HG03039 (cell line): ENCODE measurements at regions not wholly inside any gene's neighbourhood (a gene's known extent, or its start where the extent isn't known, plus 50 kb on each side); places are given as distances from the start of the nearest gene placed in this dataset.

ENCODE experiments used
- ATAC-seq: cut with Tn5 transposase; IDR thresholded peaks from one replicate; pipeline ENCODE4 v1.9.1; 2021; ENCODE audit warnings: mild to moderate bottlenecking, moderate library complexity; ENCODE audit not compliant: unreplicated experiment

- no peak for ATAC-seq
Measured at GRCh38 chr5:3734632-3735031, 139.0 kb downstream of the IRX1 start.

GRCh38 chr5:3736466-3736865 lies 140.8 kb downstream of the IRX1 start:
- no peak for ATAC-seq

GRCh38 chr5:3736926-3737325 lies 141.3 kb downstream of the IRX1 start:
- ATAC-seq: no peak

- no peak for ATAC-seq
Measured at GRCh38 chr5:3738919-3739318, 143.3 kb downstream of the IRX1 start.

- no peak for ATAC-seq
Measured at GRCh38 chr5:3740546-3741373, 145.1 kb downstream of the IRX1 start.

GRCh38 chr5:3741374-3741770 lies 145.7 kb downstream of the IRX1 start:
- ATAC-seq: no peak

GRCh38 chr5:3742750-3743149 lies 147.1 kb downstream of the IRX1 start:
- no peak for ATAC-seq

- no peak for ATAC-seq
Measured at GRCh38 chr5:3751846-3752245, 156.2 kb downstream of the IRX1 start.

GRCh38 chr5:3778000-3778550 lies 182.4 kb downstream of the IRX1 start:
- no peak for ATAC-seq

- no peak for ATAC-seq
Measured at GRCh38 chr5:3778945-3779344, 183.3 kb downstream of the IRX1 start.

- ATAC-seq: no peak
Measured at GRCh38 chr5:3780278-3780677, 184.6 kb downstream of the IRX1 start.

- no peak for ATAC-seq
Measured at GRCh38 chr5:3780907-3781306, 185.3 kb downstream of the IRX1 start.

GRCh38 chr5:3784854-3785253 lies 189.2 kb downstream of the IRX1 start:
- no peak for ATAC-seq

- no peak for ATAC-seq
Measured at GRCh38 chr5:3786165-3786564, 190.5 kb downstream of the IRX1 start.

GRCh38 chr5:3786891-3787430 lies 191.3 kb downstream of the IRX1 start:
- ATAC-seq: no peak

- ATAC-seq: no peak
Measured at GRCh38 chr5:3787604-3788003, 192.0 kb downstream of the IRX1 start.

GRCh38 chr5:3789519-3790193 lies 194.0 kb downstream of the IRX1 start:
- ATAC-seq: no peak

GRCh38 chr5:3793162-3793561 lies 197.5 kb downstream of the IRX1 start:
- ATAC-seq: no peak

GRCh38 chr5:3794611-3795010 lies 199.0 kb downstream of the IRX1 start:
- no peak for ATAC-seq

- no peak for ATAC-seq
Measured at GRCh38 chr5:3796736-3797135, 201.1 kb downstream of the IRX1 start.

GRCh38 chr5:3801967-3802366 lies 206.3 kb downstream of the IRX1 start:
- no peak for ATAC-seq

GRCh38 chr5:3809455-3809854 lies 213.8 kb downstream of the IRX1 start:
- no peak for ATAC-seq
